ENCODE measurements at regions not wholly inside any gene's neighbourhood (a gene's known extent, or its start where the extent isn't known, plus 50 kb on each side); places are given as distances from the start of the nearest gene placed in this dataset.

GRCh38 chr4:3611778-3612177 lies 79.6 kb upstream of the LRPAP1 start:
- TF ChIP-seq CTCF (IDR thresholded peaks at IDR 0.05) (no peak), EP300 (IDR thresholded peaks at IDR 0.05) (no peak), POLR2A (IDR thresholded peaks at IDR 0.05) (no peak), POLR2AphosphoS5 (IDR thresholded peaks at IDR 0.05) (no peak)

Measured in gastroesophageal sphincter (tissue), 3 donors.